Activated naive CD4-positive, alpha-beta T cell treated with anti-CD3 and anti-CD28 coated beads, Interleukin-2, amount 10 ng/mL, durations not matched to agents 7 days and 5 days (primary cell): ENCODE measurements at regions not wholly inside any gene's neighbourhood (a gene's known extent, or its start where the extent isn't known, plus 50 kb on each side); places are given as distances from the start of the nearest gene placed in this dataset.

ENCODE experiments used
- CTCF ChIA-PET: fragments of 350-600 bp; sonication (Branson Sonifier 250); formaldehyde crosslinking; loops from one replicate; lab custom pipeline; 2021; ENCODE audit warnings: antibody characterized with exemption; lab: Charles Lee
- DNase-seq: peaks from one replicate; pipeline ENCODE4 v3.0.0-alpha.2; 2020
- H3K27ac Mint-ChIP-seq: one replicate; pipeline ENCODE4 v1.8.0; 2021; ENCODE audit warnings: mild to moderate bottlenecking, moderate library complexity, mixed read lengths
- H3K27me3 Mint-ChIP-seq: one replicate; pipeline ENCODE4 v1.8.0; 2021; ENCODE audit warnings: mild to moderate bottlenecking, mixed read lengths
- H3K36me3 Mint-ChIP-seq: one replicate; pipeline ENCODE4 v1.8.0; 2021; ENCODE audit warnings: mixed read lengths
- H3K4me1 Mint-ChIP-seq: one replicate; pipeline ENCODE4 v1.8.0; 2021; ENCODE audit warnings: mixed read lengths
- H3K4me3 Mint-ChIP-seq: one replicate; pipeline ENCODE4 v1.8.0; 2021; ENCODE audit warnings: mild to moderate bottlenecking, moderate library complexity, mixed read lengths
- H3K9me3 Mint-ChIP-seq: one replicate; pipeline ENCODE4 v1.8.0; 2021; ENCODE audit warnings: mixed read lengths

DNA sequence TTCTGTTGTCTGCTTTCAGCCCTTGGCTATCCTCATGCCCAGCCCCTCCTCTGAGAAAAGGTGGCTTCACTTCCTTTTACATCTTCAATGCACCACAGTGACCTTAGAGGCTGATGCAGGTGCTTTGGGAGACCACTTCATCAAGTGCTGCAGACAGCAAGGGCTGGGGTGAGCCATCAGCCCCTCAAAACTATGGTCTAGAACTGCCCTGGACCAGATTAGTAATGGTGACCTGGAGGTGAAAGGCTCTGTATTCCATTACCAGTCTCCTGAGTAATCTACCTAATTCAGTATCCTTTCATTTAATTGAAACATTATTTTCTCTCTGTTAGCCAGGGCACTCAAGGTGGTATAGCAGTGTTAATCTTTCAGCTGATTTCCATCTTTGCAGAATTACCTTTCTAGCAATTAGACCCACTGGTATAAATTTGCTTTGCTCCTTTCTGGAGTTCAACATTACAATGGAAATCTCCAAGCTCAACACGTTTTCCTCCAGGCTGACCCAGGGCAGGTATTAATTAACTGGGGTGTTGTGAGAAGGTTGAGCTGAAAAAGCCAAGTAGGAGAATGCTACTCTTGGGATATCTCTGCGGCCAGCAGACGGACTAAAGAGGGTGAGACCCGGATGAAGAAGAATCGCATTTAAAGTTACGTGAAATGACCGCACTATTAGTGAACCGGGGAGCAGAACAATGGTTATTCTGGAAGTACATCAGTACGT is 469.0 kb downstream of the MEIS1 start:
- no peaks in the 10 kb centered on the region for H3K36me3 Mint-ChIP-seq
- no peak overlapping the region for H3K27ac Mint-ChIP-seq
- H3K4me1 Mint-ChIP-seq = no peaks in the 10 kb centered on the region
- H3K9me3 Mint-ChIP-seq = peaks cover 2% of the 10 kb centered on the region
- DNase-seq = no peak
- no peaks in the 10 kb centered on the region for H3K27me3 Mint-ChIP-seq
- H3K4me3 Mint-ChIP-seq = no peak overlapping the region
- CTCF ChIA-PET = no interaction called here

DNA sequence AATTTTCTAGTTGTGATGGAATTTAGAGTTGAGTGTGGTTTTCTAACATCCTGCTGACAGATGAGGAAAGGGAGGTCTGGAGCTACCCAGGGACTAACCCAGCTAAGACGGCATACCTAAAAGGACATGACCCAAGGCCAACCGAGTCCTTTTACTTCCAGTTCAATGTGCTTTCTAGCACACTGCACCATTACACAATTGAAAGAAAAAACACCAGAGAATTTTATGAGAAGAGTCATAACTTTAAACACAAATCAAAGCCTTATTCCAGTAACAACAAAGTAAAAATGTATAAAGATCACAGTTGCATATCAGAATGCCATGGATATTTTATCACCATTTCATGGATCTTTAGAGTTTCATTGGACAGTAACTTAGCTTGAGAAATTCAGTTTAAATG is 480.3 kb downstream of the MEIS1 start:
- no peak overlapping the region for H3K27ac Mint-ChIP-seq
- H3K36me3 Mint-ChIP-seq = no peaks in the 10 kb centered on the region
- no peak overlapping the region for H3K4me3 Mint-ChIP-seq
- CTCF ChIA-PET = no interaction called here
- H3K27me3 Mint-ChIP-seq = no peaks in the 10 kb centered on the region
- DNase-seq = no peak
- no peaks in the 10 kb centered on the region for H3K4me1 Mint-ChIP-seq
- peaks cover 5% of the 10 kb centered on the region for H3K9me3 Mint-ChIP-seq

DNA sequence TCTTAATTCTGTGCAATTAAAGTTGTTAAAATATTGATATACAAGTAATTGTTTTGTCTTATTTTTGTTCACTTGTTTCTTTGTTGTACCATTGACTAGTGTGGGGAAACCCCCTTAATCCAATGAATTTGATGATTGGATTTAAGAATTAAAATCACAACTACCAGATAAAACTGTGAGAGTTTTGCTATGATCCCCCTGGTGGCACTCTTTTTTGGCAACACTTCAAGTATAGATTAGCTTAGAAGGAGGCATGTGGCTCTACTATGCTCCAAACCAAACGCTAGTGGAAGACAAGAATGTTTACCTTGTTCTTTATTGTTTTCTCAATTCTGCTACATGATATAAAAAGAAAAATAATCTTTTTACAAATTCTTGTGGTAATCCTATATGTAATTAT is 477.8 kb upstream of the ETAA1 start:
- CTCF ChIA-PET = no interaction called here
- Mint-ChIP-seq H3K4me1 (no peaks in the 10 kb centered on the region), H3K36me3 (no peaks in the 10 kb centered on the region), H3K27me3 (no peaks in the 10 kb centered on the region), H3K9me3 (peaks cover 4% of the 10 kb centered on the region), H3K4me3 (no peak overlapping the region), H3K27ac (no peak overlapping the region)
- no peak for DNase-seq

DNA sequence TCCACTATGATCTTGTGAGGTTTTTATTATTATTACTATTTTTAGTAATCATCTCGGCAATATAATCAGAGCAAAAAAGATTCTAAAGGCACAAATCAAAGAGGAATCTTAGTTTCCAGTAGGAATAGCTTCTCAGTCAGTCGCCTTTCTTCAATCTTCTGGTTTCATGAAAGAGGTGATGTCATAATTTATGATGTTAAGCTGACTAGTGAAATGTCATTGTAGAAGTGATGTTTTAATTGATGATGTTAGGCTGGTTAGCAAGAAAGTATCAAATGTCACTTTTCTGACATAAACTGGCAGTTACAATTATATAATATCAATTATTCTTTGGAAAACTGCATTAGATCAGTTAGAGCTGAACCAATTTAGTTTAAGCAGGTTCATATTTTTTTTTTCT is 476.7 kb upstream of the ETAA1 start:
- CTCF ChIA-PET = no interaction called here
- Mint-ChIP-seq H3K4me1 (no peaks in the 10 kb centered on the region), H3K4me3 (no peak overlapping the region), H3K9me3 (peaks cover 4% of the 10 kb centered on the region), H3K36me3 (no peaks in the 10 kb centered on the region), H3K27ac (no peak overlapping the region), H3K27me3 (no peaks in the 10 kb centered on the region)
- DNase-seq = no peak

DNA sequence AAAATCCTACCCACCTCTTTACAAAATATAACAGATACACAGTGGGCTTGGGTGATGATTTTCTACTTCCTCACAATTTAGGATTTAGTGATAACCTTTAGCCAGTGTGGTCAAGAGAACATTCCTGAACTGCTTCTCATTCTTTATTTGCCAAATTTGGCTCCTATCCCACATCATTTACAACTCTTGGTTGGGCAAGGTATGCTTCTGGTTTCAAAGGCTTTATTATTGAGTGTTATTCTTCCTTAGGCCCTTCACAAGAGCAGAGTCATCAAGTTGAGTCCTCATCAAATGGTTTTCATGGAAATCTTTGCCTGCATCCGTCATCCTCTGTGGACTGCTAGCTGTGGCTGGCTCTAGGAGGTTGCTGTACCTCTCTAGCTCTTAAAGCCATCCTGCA is 472.0 kb upstream of the ETAA1 start:
- no peak for DNase-seq
- CTCF ChIA-PET = no interaction called here
- Mint-ChIP-seq H3K27ac (no peak overlapping the region), H3K9me3 (no peaks in the 10 kb centered on the region), H3K27me3 (no peaks in the 10 kb centered on the region), H3K4me1 (no peaks in the 10 kb centered on the region), H3K4me3 (no peak overlapping the region), H3K36me3 (no peaks in the 10 kb centered on the region)

DNA sequence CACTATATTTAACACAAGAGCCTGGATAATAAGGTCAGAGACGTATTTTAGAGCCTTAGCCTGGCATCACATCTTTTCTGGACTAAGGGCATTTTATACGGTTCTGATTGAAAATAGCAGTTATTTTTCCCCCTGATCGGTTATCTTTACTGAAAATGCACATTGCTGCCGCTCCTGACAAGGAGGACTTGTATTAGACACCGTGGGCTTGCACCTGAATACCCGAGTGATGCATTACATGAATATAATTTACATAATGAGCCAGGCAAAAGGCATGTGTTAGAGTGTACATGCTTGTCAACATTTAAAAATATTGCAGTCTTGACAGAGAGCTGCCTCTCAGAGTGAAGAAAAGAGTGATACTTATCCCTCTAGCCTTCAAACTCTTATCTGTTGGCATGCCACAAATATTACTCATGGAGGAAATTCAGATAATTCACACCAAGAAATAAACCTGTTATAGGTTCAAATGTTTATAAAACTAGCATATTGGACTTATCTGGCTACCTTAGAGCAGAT is 470.5 kb upstream of the ETAA1 start:
- H3K36me3 Mint-ChIP-seq = no peaks in the 10 kb centered on the region
- H3K27ac Mint-ChIP-seq = no peak overlapping the region
- no peak overlapping the region for H3K4me3 Mint-ChIP-seq
- H3K27me3 Mint-ChIP-seq = no peaks in the 10 kb centered on the region
- CTCF ChIA-PET = no interaction called here
- no peaks in the 10 kb centered on the region for H3K9me3 Mint-ChIP-seq
- no peaks in the 10 kb centered on the region for H3K4me1 Mint-ChIP-seq
- DNase-seq = no peak

DNA sequence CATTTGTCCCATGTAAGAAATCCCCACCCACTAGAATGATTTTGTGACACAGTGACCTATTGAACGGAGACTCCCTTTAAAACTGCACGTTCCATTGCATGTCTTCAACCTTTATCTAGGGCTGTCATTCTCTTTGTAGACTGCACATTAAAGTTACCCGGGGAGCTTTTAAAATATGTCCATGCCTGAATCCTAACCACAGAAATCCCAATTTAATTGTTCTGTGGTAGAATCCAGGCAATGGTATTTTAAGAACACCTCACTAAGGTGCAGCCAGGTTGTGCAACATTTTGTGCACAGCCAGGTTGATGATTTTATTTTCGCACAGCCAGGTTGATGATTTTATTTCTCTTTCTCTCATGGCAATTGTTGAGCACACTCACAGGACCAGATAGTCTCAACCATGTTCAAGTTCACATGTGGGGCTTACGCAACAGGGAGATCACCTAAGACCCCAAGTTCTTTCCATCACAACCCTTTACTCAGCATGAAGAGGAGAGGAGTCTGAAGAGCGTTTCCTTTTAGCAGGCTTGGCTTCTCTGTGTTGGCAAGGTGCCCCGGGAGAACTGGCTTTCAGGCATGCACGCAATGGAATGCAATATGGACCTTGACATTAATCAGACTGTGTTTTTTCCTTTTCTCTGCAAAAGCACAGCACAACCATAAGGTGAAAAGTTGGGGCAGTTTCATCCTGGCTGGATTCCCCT is 467.3 kb upstream of the ETAA1 start:
- no peak overlapping the region for H3K27ac Mint-ChIP-seq
- no peaks in the 10 kb centered on the region for H3K4me1 Mint-ChIP-seq
- CTCF ChIA-PET = no interaction called here
- H3K27me3 Mint-ChIP-seq = no peaks in the 10 kb centered on the region
- peaks cover 1% of the 10 kb centered on the region for H3K9me3 Mint-ChIP-seq
- no peak overlapping the region for H3K4me3 Mint-ChIP-seq
- no peak for DNase-seq
- H3K36me3 Mint-ChIP-seq = no peaks in the 10 kb centered on the region

DNA sequence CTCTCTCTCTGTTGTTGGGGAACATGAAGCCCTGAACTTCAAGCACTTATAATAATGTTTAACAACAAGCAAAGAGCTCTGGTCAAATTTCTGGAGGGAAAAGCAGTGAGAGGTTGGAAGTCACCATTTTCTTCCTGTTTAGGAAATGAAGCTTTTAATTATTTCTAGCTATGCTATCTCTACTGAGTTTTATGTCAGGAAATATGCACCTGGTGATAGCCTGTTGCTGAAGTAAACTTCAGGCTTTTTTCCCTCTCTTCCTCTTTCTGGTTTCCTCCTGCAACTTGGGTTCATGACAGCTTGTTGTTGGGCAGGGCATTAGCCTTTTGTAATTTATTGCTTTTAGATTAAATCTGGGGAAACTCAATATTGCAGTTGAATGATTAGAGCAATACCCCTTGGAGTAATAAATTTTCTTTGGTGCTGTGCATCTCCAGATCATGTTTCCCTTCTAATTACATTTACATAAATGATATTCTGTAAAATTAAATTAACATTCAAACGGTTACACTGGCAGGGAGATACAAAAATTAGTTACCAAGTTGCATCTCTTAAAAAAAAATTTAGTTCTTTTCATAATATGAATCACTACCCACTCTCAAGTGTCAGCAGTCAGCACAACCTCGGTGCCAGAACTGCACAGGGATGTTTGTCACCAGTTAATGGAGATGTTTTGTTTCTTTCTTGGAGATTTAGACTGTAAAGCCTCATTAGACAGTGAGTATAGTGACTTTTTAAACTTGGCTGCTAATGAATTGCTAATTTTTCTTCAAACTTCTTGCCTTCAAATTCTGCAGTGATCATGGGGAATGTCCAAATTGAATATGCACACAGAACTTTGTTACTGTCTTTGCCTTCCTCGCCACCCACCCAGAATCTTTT is 466.6 kb upstream of the ETAA1 start:
- no peak for DNase-seq
- Mint-ChIP-seq H3K27me3 (no peaks in the 10 kb centered on the region), H3K27ac (no peak overlapping the region), H3K36me3 (no peaks in the 10 kb centered on the region), H3K4me1 (no peaks in the 10 kb centered on the region), H3K4me3 (no peak overlapping the region), H3K9me3 (peaks cover 1% of the 10 kb centered on the region)
- CTCF ChIA-PET = no interaction called here

DNA sequence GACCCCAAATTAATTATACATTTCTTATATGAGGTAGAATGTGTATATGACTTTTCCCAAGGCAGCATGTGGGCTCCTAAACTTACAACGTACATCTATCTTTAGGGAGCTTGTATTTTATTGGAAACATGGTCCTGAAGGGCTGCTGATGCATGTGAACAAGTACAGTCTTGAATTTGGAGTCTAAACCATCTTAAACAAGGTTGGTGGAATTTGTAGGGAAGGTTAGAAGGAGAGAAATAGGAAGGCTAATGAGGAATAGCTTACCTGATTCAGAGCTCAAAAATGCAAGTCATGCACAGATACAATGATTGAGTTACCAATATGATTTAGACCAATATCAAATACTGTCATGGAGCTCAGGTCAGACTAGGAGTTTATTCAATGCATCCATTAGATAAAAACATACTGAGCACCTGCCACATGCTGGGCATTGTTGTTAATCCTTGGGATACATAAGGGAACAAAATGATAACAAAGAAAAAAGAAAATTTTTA is 458.6 kb upstream of the ETAA1 start:
- CTCF ChIA-PET = no interaction called here
- Mint-ChIP-seq H3K36me3 (no peaks in the 10 kb centered on the region), H3K9me3 (no peaks in the 10 kb centered on the region), H3K27ac (no peak overlapping the region), H3K4me1 (no peaks in the 10 kb centered on the region), H3K4me3 (no peak overlapping the region), H3K27me3 (no peaks in the 10 kb centered on the region)
- DNase-seq = no peak

DNA sequence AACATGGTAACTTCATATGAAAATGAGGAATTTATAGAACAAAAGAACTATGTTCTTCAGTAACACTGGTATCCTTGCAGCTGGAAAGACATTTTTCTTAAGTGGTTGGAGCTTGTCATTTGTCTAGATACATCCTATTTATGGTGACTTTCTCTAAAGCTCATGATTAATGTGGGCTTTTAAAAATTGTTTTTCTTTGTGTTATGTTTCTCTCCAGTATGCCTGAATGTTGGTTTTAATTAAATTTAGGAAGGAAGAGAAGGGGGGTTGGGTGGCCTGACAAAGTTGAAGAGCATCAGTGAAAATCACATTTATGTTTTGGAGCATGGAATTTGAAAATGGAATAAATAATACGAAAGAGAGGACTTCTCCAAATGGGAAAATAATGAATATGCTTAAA is 457.1 kb upstream of the ETAA1 start:
- CTCF ChIA-PET = no interaction called here
- Mint-ChIP-seq H3K27ac (no peak overlapping the region), H3K36me3 (no peaks in the 10 kb centered on the region), H3K4me1 (no peaks in the 10 kb centered on the region), H3K4me3 (no peak overlapping the region), H3K27me3 (no peaks in the 10 kb centered on the region), H3K9me3 (no peaks in the 10 kb centered on the region)
- DNase-seq = no peak

DNA sequence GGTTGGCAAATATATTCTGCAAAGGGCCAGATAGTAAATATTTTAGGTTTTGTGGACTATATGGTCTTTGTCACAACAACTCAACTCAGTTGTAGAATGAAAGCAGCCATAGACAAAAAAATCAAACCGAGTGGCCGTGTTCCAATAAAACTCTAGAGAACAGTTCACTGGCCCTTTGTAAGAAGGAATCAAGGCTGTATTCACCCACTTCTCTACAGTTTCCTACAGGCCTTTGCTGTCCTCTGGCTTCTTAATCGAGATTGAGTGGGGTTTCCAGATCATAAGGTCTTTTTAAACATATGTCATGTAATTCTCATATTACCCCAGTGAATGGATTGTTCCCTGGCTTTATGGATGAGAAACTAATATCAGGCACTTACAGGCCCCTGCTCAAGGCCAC is 448.9 kb upstream of the ETAA1 start:
- Mint-ChIP-seq H3K4me3 (no peak overlapping the region), H3K9me3 (no peaks in the 10 kb centered on the region), H3K36me3 (no peaks in the 10 kb centered on the region), H3K27me3 (no peaks in the 10 kb centered on the region), H3K27ac (no peak overlapping the region), H3K4me1 (no peaks in the 10 kb centered on the region)
- CTCF ChIA-PET = no interaction called here
- DNase-seq = no peak

DNA sequence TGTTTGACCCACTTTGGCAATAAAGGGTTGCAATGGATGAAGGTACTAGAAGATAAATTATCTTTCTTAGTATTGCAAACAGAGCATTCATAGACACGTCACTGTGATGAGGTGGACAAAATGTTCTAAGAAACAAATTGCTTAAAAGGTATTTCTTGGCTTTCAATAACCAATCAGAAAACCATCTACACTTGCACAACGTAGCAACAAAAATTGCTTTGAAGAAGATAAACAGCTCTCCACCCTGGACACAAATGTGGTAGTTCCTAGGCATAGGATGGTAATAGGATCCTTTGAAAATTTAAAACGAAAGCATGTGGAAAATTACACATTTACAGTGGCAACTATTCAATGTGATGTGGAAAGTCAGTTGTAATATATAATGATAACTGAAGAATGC is 439.9 kb upstream of the ETAA1 start:
- Mint-ChIP-seq H3K27me3 (no peaks in the 10 kb centered on the region), H3K9me3 (no peaks in the 10 kb centered on the region), H3K4me1 (no peaks in the 10 kb centered on the region), H3K27ac (no peak overlapping the region), H3K36me3 (no peaks in the 10 kb centered on the region), H3K4me3 (no peak overlapping the region)
- CTCF ChIA-PET = no interaction called here
- DNase-seq = no peak

DNA sequence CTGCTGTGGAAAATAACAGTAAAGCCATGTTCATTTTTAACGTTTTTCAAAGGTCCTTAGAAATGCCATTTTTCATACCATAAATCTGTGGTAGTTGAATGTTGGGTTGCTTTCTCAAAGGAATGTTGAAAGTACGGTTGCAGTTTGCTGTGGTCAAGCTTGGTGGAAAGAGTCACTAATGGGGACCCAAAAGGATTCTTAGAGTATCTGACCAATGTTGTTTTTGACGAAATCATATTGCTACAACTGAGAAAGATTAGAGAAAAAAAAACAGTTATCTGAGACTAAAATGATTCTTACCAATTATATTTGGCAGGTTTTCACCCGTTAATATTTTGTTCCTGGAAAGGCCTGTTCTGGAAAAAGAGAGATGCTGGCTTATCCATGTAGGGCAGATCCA is 439.5 kb upstream of the ETAA1 start:
- no peaks in the 10 kb centered on the region for H3K9me3 Mint-ChIP-seq
- DNase-seq = no peak
- H3K36me3 Mint-ChIP-seq = no peaks in the 10 kb centered on the region
- CTCF ChIA-PET = no interaction called here
- no peak overlapping the region for H3K4me3 Mint-ChIP-seq
- H3K27me3 Mint-ChIP-seq = no peaks in the 10 kb centered on the region
- no peaks in the 10 kb centered on the region for H3K4me1 Mint-ChIP-seq
- no peak overlapping the region for H3K27ac Mint-ChIP-seq

DNA sequence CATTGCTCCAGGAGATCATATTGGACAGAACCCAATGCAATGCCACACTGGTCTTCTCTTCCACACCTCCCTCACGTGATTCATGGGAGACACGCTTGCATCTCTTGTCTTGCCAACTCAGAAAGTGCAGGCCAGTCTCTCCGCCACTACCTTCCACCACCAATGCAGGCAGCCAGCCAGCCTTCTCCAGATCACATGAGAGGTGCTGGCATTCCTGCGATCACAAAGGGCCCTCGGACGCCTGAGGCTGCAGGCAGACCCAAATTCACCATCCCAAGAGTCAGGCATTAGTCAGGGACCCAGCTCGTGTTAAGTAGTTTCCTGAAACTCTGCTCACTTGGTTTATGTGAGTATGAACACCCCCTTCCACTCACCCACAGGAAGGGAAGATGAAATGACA is 437.0 kb upstream of the ETAA1 start:
- Mint-ChIP-seq H3K4me3 (no peak overlapping the region), H3K27me3 (no peaks in the 10 kb centered on the region), H3K4me1 (no peaks in the 10 kb centered on the region), H3K36me3 (no peaks in the 10 kb centered on the region), H3K27ac (no peak overlapping the region), H3K9me3 (no peaks in the 10 kb centered on the region)
- no peak for DNase-seq
- CTCF ChIA-PET = no interaction called here
